GM21360 (cell line): ENCODE measurements at regions not wholly inside any gene's neighbourhood (a gene's known extent, or its start where the extent isn't known, plus 50 kb on each side); places are given as distances from the start of the nearest gene placed in this dataset.
A peak's percentile ranks its signal among the peaks of the same experiment; 100 is the strongest.

ENCODE experiments used
- ATAC-seq: cut with Tn5 transposase; IDR thresholded peaks from one replicate; pipeline ENCODE4 v1.9.1; 2021; ENCODE audit warnings: mild to moderate bottlenecking, moderate library complexity; ENCODE audit not compliant: unreplicated experiment

- ATAC-seq = no peak
Observed at GRCh38 chr2:18427762-18428161, 132.7 kb downstream of the RDH14 start.

DNA sequence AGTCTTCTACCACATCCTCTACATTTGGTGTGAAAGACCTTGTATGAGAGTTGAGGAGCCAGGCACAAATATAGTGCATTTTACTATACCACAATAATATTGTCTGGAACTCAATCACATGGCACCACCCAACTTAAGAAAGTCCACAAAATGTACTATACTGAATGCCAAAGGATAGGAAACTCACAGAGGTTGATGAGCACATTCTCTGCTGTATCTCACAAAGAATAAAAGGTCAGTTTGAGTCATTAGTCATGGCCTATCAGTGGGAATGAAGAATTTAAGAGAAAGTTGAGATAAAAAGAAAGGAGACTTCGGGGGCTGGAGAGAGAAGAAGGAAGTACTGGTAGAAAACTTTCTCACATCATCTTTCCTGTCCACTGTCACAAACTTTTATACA is 134.3 kb downstream of the RDH14 start:
- ATAC-seq = no peak

DNA sequence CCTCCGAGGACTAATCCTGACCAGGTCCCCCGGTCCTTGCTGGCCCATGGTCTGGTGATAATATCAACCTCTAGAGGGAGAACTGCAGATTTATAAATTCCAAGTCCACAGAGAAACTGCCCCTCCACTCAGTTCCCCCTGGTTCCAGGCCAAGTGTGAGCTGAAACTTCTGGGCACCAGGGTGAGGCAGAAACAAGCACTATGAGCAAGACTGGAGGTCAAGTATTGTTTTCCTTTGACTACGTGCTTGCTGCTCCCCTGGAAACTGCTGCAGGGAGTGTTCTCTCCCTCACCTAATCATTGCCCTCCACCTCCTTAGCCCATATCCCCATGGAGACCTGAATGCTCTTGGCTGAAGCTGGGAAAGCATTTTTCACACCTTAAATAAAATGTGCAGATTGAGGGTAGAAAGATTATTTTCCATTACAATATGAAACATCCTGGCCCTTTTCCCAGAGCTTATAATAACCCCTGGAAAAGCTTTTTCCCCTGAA is 135.2 kb downstream of the RDH14 start:
- no peak for ATAC-seq

- ATAC-seq = no peak
Observed at GRCh38 chr2:18423636-18424035, 136.8 kb downstream of the RDH14 start.

DNA sequence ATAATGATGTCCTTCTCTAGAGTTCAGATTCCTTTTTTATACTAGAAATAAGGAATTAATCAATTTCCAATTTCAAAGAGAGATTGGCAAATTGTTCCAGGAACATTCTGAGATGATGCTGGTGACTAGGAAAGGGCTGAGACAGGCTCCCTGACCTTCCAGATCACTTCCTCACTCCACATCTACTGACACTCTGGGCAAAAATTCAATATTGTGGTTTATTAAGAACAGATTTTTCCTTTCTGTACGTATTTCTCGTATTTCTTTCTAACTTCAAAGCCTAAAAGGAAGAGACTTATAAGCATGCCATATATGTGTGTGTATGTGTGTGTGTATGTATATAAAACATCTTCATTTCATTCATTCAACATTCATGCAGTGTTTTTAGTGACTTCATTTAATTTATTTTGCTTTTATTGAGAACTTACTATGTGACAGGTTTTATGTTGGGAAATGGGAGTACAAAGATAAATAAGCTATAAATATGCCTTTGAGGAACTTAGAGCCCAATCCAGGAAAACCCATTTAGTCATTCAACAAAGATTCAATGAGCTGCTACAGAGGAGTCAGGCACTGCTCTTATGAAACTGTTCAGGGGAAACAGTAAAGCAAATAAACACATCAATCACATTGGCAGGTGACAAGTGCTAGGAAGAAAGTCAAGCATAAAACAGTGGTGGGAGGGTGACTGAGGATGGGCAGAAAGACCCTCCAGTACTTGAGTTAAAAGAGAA is 137.9 kb downstream of the RDH14 start:
- ATAC-seq = no peak

DNA sequence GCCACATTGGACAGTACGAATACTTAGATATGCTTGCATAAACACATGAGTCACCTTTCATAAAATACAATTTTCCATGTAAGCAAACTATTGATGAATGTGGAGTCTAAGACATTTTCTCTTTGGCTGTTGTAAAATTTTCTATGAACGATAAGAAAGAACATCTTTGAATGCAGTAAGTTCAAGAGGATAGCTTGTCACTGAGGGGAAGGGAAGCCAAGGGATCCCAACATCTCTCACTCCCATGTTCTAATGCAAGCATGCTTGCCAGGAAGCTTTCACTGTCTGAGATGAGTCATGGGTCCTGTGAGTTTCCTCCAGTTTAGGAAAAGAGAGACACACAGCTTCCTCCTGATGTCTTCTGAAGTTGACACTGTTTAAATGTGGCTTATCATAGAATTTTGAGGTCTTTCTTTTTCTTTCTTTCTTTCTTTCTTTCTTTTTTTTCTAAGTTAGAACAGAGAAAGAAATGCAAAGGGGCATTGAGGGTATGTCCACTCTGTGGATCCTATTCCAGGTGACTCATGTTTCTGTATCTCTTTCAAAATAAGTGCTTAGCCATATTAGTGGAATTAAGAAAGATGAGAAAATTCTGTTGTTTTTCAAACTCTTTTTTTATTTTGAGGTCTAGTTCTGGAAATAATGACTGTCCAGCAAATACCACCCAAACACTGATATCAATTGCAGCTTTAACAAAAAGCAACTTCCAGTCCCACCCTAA is 146.6 kb downstream of the RDH14 start:
- ATAC-seq = no peak

GRCh38 chr2:18412980-18413675 is 147.3 kb downstream of the RDH14 start:
- no peak for ATAC-seq

- ATAC-seq = no peak
Observed at GRCh38 chr2:18411626-18412025, 148.8 kb downstream of the RDH14 start.

- ATAC-seq = no peak
Observed at GRCh38 chr2:18410543-18410942, 149.9 kb downstream of the RDH14 start.

- ATAC-seq = no peak
Observed at GRCh38 chr2:18408638-18409037, 151.8 kb downstream of the RDH14 start.

- ATAC-seq = no peak
Observed at GRCh38 chr2:18406219-18406618, 154.2 kb downstream of the RDH14 start.

GRCh38 chr2:18404708-18405107 is 155.7 kb downstream of the RDH14 start:
- peak; percentile 60 for ATAC-seq

DNA sequence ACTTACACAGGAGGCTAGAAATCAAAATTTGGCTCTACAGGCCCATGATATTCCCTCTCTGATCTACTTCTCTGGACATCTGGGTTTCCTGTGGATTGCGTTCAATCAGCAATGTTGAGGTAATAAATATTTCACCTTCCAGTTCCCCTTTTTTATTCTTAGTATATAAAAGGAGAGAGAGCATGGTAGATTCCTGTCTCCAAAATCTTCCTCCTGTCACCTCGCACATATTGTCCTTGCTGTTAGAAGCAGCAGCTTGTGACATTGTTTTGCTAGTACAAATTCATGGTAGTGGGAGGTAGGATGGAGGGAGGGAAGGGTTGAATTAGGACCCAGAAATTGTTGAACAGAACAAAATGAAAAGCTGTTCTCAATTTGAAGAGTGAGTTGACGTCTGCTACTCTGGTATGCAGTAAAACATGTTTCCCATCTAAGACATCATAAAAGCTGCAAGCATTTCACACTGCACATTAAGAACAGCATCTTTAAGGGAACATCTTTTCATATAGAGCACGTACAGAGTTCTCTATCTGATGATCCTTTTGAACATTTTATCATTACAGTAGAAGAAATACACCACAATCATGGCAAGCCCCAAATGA is 156.4 kb downstream of the RDH14 start:
- no peak for ATAC-seq

GRCh38 chr2:18402831-18403230 is 157.6 kb downstream of the RDH14 start:
- no peak for ATAC-seq

DNA sequence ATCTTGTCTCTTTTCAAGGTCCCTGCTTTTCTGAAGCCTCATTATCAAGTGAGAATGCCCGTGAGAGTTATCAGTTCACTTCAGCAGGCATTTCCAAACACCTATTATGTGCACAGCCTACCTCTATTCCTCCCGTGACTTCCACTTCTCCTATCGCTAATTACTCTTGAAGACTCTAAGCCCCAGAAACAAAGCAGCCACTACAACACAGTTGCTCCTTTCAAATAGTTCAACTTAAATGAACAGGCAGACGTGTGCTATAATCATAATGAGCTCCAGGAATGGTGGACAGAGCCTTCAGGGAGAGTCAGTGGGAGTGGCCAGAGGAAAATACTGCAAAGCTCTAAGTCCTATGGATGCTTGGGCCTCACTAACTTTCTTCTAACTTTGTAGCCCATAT is 159.0 kb downstream of the RDH14 start:
- no peak for ATAC-seq

GRCh38 chr2:18399601-18400000 is 160.9 kb downstream of the RDH14 start:
- ATAC-seq = no peak

GRCh38 chr2:18398833-18399232 is 161.6 kb downstream of the RDH14 start:
- ATAC-seq = no peak

DNA sequence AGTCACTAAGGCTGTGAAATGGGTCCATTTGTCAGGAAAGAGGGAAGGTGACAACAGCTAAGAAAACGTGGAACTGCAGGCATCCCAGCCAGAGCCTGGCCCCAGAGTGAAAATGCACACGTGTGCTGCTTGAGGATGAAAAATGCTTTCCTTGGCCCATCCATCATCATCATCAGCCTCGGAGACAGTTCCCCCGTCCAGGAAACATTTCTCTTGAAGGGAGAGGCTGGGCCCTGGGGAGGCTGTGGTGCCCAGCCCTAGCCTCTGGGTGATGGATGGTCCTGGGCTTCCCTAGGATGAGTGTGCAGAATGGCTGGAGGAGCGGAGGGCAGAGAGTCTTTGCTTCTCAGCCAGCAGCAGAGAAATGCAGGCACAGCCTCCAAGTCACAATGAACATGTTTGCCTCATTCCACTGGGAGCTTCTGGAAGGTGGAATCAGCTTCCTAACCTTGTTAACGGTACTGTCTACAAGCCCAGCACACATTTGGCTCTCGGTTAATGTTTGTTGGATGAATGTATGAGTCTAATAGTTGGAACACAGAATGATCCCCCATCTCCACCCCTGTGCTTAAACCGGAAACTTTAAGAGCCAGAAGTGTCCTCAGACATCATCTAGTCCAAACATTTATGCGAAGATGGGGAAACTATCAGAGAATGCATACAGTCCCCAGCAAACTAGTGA is 164.0 kb downstream of the RDH14 start:
- ATAC-seq = no peak

DNA sequence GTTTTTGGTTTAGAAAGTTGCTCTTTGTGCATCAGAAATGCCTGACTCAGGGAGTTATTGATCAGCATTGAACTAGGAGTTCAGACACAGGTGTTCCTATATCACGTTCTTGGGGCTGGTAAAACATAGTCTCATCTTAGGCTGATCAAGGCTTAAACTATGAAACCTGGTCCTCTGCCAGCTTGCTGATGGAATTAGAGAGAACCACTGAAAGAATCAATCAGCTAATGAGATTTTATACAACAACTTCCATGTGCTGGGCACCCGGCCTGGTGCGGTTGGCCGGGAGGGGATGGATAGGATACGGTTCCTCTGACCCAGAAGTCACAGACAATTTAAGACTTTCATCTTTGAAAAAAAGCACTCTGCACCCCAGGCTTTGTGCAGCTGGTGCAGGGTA is 164.9 kb downstream of the RDH14 start:
- no peak for ATAC-seq

DNA sequence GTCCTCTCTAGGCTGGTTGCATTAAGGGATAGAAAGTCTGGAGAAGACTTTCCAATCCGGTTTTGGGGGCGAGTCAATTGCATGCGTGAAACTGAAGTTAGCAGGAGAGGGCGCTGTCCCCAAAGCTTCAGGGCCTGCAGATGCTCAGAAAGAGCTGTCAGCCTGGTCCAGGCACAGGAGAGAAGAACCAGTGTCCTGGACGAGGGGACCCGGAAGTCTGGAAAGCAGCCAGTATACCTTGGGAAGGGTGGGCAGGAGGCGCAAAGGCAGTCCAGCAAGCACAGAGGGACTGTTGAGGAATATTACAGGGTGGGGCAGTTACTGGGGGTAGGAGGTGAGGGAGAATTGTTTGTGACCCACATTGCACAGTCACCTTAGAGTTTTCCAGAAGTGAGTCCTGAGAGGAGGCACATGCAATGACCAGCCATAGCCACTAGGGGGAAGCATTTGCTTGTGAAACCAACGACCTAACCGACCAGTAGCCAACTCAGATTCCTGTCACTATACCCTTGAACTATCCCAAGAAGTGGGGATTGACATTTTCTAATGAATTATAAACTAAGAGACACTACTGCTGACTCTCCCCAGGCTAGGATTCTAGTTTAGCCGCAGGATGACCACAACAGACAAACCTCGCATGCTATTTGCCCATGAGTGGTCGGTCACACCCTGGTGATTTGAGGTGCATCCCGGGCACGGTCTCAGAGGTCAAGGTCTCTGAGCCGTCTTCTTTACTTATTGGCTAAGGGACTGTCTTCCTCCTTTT is 172.8 kb downstream of the RDH14 start:
- peak; percentile 96 for ATAC-seq
